ENCODE measurements at regions not wholly inside any gene's neighbourhood (a gene's known extent, or its start where the extent isn't known, plus 50 kb on each side); places are given as distances from the start of the nearest gene placed in this dataset.

DNA sequence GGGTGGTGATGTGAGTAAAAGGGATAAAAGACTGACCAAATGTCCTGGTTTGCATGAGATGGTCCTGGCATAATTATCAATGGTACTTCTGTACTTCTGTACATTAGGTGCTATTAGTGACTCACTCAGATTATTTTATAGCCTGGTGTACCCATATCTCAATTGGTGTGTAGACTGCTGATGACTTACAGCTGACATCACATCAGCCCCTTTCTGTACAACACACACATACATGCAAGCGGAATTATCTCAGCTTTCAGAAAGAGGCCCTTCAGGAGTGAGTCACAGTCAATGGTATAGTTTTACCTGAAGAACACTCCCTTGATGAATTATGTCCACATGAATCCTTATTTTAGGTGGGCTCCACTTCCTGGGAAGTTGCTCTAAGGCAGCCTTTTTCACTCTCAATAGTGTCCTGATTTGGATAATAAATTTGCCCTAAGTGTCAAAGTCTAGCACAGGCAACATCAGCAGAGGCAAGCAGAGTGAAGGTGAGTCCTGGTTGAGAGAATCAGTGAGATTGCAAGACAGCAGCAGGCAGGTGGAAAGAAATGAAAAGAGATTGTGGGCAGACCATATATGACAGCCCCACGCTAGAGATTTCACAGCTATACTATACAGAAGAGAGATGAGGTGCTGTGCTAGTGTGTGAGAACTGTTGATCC is 137.0 kb downstream of the ZPLD1 start:
- H3K36me3 Mint-ChIP-seq (ENCODE audit: insufficient read depth, unreplicated experiment), result no peaks in the 10 kb centered on the region
- H3K4me3 Mint-ChIP-seq (ENCODE audit: unreplicated experiment), result no peak overlapping the region
- POLR2A ChIA-PET, result no interaction called here
- no peaks in the 10 kb centered on the region for H3K4me1 Mint-ChIP-seq (ENCODE audit: insufficient read depth, unreplicated experiment)
- no peak for DNase-seq (ENCODE audit: unreplicated experiment)
- BruUV-seq (replicated peaks), result no TSS peak
- no peak overlapping the region for H3K27ac Mint-ChIP-seq (ENCODE audit: low read depth, unreplicated experiment)
- TF ChIP-seq, protein P1, sequence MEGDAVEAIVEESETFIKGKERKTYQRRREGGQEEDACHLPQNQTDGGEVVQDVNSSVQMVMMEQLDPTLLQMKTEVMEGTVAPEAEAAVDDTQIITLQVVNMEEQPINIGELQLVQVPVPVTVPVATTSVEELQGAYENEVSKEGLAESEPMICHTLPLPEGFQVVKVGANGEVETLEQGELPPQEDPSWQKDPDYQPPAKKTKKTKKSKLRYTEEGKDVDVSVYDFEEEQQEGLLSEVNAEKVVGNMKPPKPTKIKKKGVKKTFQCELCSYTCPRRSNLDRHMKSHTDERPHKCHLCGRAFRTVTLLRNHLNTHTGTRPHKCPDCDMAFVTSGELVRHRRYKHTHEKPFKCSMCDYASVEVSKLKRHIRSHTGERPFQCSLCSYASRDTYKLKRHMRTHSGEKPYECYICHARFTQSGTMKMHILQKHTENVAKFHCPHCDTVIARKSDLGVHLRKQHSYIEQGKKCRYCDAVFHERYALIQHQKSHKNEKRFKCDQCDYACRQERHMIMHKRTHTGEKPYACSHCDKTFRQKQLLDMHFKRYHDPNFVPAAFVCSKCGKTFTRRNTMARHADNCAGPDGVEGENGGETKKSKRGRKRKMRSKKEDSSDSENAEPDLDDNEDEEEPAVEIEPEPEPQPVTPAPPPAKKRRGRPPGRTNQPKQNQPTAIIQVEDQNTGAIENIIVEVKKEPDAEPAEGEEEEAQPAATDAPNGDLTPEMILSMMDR (IDR thresholded peaks at IDR 0.05; ENCODE audit: unreplicated experiment), result no peak
- H3K27me3 Mint-ChIP-seq (ENCODE audit: insufficient read depth, unreplicated experiment), result peaks cover 12% of the 10 kb centered on the region
- CTCF ChIA-PET, result interaction anchor here (1.0 kb wide), 1 partner anchor 9 kb away, joined by 4 read pairs; no protein-coding TSS in a partner anchor
- no peaks in the 10 kb centered on the region for H3K9me3 Mint-ChIP-seq (ENCODE audit: unreplicated experiment)
- intact Hi-C loops (cut with micrococcal nuclease), result no loop called here

DNA sequence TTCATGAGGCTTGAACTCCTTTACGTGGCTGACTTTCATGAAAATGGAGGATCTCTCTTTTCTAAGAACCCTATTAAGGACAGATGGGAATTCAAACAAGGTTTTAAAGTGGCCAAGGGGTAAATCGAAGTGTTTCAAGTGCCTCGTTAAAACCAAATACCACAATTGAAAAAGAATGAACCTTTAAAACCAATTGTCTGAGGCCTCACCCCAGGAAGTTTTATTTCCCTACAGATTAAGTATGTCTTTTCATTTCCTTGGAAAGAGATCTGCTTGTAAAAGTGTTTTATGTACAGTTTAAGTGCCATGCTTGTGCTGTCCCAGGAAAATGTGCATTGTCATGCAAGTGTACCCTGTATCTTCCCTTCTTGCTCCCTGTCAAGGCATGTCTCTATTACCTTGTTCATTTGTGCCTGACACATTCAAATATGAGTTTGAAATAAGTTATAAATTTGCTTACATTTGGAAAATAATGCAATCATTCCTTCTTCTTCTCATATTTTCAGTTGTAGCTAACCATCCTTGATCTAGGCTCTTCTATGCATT is 138.7 kb downstream of the ZPLD1 start:
- no peak overlapping the region for H3K4me3 Mint-ChIP-seq (ENCODE audit: unreplicated experiment)
- H3K36me3 Mint-ChIP-seq (ENCODE audit: insufficient read depth, unreplicated experiment), result no peaks in the 10 kb centered on the region
- DNase-seq (ENCODE audit: unreplicated experiment), result no peak
- ChIA-PET CTCF (no interaction called here), POLR2A (no interaction called here)
- H3K27me3 Mint-ChIP-seq (ENCODE audit: insufficient read depth, unreplicated experiment), result peaks cover 23% of the 10 kb centered on the region
- intact Hi-C loops (cut with micrococcal nuclease), result no loop called here
- no peak overlapping the region for H3K27ac Mint-ChIP-seq (ENCODE audit: low read depth, unreplicated experiment)
- H3K4me1 Mint-ChIP-seq (ENCODE audit: insufficient read depth, unreplicated experiment), result no peaks in the 10 kb centered on the region
- no TSS peak for BruUV-seq (replicated peaks)
- H3K9me3 Mint-ChIP-seq (ENCODE audit: unreplicated experiment), result no peaks in the 10 kb centered on the region
- TF ChIP-seq, protein P1 (IDR thresholded peaks at IDR 0.05; ENCODE audit: unreplicated experiment), result no peak

DNA sequence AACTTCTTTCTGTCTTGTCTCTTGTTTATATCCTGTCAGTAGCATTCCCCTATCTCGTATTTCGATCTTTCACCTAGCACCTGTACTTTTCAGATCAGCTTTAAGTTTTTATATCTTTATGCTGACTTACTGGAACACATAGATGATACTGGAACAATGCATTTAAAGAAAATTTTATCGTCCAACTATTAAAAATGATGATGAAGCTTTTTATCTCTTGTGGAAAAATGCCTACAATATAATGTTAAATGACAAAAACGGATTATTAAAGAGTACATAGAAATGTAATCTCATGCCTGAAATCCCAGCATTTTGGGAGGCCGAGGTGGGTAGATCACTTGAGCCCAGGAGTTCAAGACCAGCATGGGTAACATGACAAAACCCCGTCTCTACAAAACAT is 139.5 kb downstream of the ZPLD1 start:
- no peak overlapping the region for H3K27ac Mint-ChIP-seq (ENCODE audit: low read depth, unreplicated experiment)
- no peaks in the 10 kb centered on the region for H3K36me3 Mint-ChIP-seq (ENCODE audit: insufficient read depth, unreplicated experiment)
- H3K27me3 Mint-ChIP-seq (ENCODE audit: insufficient read depth, unreplicated experiment), result peaks cover 23% of the 10 kb centered on the region
- DNase-seq (ENCODE audit: unreplicated experiment), result no peak
- intact Hi-C loops (cut with micrococcal nuclease), result no loop called here
- ChIA-PET POLR2A (no interaction called here), CTCF (no interaction called here)
- TF ChIP-seq, protein P1 (IDR thresholded peaks at IDR 0.05; ENCODE audit: unreplicated experiment), result no peak
- no peaks in the 10 kb centered on the region for H3K4me1 Mint-ChIP-seq (ENCODE audit: insufficient read depth, unreplicated experiment)
- no peak overlapping the region for H3K4me3 Mint-ChIP-seq (ENCODE audit: unreplicated experiment)
- BruUV-seq (replicated peaks), result no TSS peak
- H3K9me3 Mint-ChIP-seq (ENCODE audit: unreplicated experiment), result no peaks in the 10 kb centered on the region

DNA sequence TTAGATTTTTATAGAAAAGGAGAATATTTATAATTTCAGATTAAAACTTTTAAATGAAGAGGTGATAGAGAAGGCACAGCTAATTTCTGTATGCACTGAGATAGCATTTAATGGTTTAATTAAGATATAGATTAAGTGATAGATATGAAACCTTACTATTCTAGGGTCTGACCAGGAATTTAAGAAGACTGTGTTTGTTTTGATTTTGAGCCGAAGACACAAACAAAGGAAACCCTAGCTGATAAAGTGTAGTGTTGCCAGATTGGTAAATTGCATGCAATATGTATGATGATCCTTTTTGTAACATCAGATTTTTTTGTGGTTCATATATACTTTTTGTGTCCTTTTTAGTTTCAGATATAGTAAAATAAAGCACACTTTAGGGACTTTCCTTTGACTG is 141.8 kb downstream of the ZPLD1 start:
- no TSS peak for BruUV-seq (replicated peaks)
- TF ChIP-seq, protein P1 (IDR thresholded peaks at IDR 0.05; ENCODE audit: unreplicated experiment), result no peak

More for the DNA sequence above, 141.8 kb downstream of the ZPLD1 start:
- Mint-ChIP-seq H3K27ac (ENCODE audit: low read depth, unreplicated experiment) (no peak overlapping the region), H3K36me3 (ENCODE audit: insufficient read depth, unreplicated experiment) (no peaks in the 10 kb centered on the region), H3K9me3 (ENCODE audit: unreplicated experiment) (no peaks in the 10 kb centered on the region), H3K4me1 (ENCODE audit: insufficient read depth, unreplicated experiment) (no peaks in the 10 kb centered on the region), H3K4me3 (ENCODE audit: unreplicated experiment) (no peak overlapping the region), H3K27me3 (ENCODE audit: insufficient read depth, unreplicated experiment) (peaks cover 23% of the 10 kb centered on the region)
- CTCF ChIA-PET, result no interaction called here
- POLR2A ChIA-PET, result no interaction called here
- DNase-seq (ENCODE audit: unreplicated experiment), result no peak
- intact Hi-C loops (cut with micrococcal nuclease), result no loop called here
